GM12892 (cell line): ENCODE measurements at regions not wholly inside any gene's neighbourhood (a gene's known extent, or its start where the extent isn't known, plus 50 kb on each side); places are given as distances from the start of the nearest gene placed in this dataset.

Experiments
- POLR2A ChIP-seq: IDR thresholded peaks from 2 replicates; pipeline ENCODE4 v1.6.1; 2011; ENCODE audit warnings: low read depth, low read length, control low read depth
- POLR2AphosphoS5 ChIP-seq: IDR thresholded peaks from 2 replicates; pipeline ENCODE4 v1.6.1; 2011; ENCODE audit warnings: low read depth, low read length, control low read depth

GRCh38 chrX:150150780-150151125 lies 212.4 kb upstream of the MAMLD1 start:
- no peak for TF ChIP-seq POLR2AphosphoS5
- no peak for TF ChIP-seq POLR2A
